GM19324 (cell line): ENCODE measurements at regions not wholly inside any gene's neighbourhood (a gene's known extent, or its start where the extent isn't known, plus 50 kb on each side); places are given as distances from the start of the nearest gene placed in this dataset.

Experiments
- ATAC-seq: cut with Tn5 transposase; IDR thresholded peaks from one replicate; pipeline ENCODE4 v1.9.1; 2021; ENCODE audit warnings: mild to moderate bottlenecking, moderate library complexity; ENCODE audit not compliant: unreplicated experiment, low FRiP score

- ATAC-seq = peak; percentile 86
Observed at GRCh38 chr9:107883496-107884124, 394.0 kb upstream of the KLF4 start.

- no peak for ATAC-seq
Observed at GRCh38 chr9:107881626-107882300, 392.2 kb upstream of the KLF4 start.

GRCh38 chr9:107878462-107878861 is 388.9 kb upstream of the KLF4 start:
- no peak for ATAC-seq

DNA sequence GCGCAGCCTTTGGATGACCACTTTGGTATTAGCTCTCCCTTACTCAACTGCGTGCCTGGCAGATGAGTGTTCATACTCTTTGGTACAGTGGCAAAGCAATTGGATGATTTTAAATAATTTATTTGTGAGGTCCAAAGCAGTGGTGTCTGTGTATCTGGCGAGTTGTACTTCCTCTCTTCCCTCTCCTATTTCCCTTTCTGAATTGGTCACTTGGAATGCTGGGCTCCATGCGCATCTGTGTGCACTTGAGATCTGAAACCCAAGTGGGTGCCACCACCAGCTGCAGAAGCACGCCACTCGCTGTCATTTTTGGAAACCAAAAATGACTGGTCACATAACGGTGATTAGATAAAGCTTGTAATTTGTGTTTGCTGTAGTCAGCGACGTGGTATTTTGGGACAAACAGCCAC is 386.0 kb upstream of the KLF4 start:
- ATAC-seq = no peak

DNA sequence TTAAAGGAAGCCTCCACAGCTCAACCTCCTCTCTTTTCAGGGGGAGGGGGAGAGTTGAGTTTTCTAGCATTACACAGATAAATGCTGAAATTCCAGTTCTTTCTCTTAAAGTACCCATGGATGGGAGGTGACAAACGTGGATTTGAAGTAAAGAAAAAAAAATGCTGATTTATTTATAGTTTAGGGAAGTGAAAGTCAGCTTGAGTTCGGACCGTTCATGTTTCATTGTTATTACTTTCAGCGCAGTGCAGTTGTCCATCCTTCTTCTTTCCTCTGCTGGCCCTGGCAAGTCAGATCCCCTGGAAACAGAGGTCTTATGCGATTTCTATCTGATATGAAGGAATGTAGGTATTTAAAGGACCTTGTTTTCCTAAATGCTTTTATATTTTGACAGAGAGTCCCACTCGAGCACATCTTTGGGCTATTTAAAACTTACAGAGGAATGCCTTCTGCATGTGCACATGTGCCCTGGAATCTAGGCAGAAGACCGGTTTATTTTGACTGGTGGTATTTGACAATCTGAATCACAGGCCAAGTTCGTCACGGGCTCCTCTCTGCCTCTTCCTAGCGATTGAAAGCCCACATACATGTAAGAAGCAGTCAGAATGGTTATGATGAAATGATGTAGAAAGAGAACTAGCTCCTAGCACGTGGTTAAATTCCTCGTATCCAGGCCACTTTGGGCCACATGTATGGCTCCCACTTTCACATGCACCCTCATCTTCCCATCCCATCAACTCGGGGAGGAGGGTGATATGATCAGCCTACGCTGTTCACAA is 385.2 kb upstream of the KLF4 start:
- ATAC-seq = peak; percentile 77

DNA sequence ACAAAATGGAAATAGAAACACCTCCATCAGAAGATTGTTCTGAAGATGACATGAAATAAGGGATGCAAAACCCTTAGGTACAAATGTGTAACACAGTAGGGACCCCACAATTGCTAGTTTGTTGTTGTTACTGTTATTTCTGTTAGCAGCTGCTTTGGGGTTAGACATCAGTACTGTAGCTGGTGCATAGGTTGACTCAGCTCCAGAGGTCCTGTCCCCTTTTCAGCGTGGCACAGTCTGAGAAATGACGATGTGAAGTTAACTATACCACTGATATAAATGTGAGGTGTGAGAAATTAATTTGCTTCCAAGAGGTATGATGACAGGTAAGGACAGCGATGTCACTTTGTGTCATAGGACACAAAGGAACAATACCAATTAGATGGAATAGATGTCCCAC is 384.6 kb upstream of the KLF4 start:
- peak; percentile 21 for ATAC-seq

- ATAC-seq = no peak
Observed at GRCh38 chr9:107872457-107873192, 383.1 kb upstream of the KLF4 start.

DNA sequence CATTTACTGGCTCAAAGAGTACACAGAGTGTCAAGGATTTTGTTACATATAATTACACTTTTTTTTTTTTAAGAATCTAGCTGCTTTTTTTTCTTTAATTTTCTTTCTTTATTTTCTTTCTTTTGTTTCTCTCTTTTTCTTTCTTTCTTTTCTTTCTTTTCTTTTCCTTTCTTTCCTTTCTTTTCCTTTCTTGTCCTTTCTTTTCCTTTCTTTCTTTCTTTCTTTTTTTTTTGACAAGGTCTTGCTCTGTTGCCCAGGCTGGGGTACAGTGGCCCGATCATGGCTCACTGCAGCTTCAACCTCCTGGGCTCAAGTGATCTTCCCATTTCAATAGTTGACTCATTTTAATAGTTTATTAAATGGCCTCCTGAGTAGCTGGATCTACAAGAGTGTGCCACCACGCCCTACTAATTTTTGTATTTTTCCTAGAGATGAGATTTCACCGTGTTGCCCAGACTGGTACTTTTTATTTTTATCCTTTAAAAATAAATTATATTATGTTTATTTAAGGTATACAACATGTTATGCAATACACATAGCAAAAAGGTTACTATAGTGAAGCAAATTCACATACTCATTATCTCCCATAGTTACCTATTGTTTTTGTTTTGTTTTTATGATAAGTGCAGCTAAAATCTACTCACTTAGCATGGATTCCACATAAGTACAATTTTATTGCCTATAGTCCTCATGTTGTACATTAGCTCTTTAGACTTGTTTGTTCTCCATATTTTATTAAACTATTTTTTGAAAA is 381.5 kb upstream of the KLF4 start:
- no peak for ATAC-seq

- ATAC-seq = no peak
Observed at GRCh38 chr9:107870221-107870620, 380.7 kb upstream of the KLF4 start.

DNA sequence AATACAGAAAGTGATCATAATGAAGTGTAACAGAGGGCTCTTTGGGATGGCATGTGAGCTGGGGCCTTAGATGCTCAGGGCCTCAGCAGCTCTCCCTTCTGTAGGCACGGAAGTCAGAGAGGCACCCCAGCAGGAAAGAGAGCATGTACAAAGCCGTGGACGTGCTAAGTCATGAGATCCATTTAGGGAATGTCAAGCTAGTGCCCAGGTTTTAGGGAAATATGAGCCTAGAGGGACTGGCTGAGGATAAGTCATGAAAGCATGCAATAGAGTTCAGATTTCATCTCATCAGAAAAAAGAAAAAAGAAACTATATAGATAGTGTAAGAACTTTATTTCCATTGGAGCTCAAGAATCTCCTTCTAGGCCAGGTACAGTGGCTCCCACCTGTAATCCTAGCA is 379.5 kb upstream of the KLF4 start:
- no peak for ATAC-seq

GRCh38 chr9:107868186-107868585 is 378.6 kb upstream of the KLF4 start:
- no peak for ATAC-seq

DNA sequence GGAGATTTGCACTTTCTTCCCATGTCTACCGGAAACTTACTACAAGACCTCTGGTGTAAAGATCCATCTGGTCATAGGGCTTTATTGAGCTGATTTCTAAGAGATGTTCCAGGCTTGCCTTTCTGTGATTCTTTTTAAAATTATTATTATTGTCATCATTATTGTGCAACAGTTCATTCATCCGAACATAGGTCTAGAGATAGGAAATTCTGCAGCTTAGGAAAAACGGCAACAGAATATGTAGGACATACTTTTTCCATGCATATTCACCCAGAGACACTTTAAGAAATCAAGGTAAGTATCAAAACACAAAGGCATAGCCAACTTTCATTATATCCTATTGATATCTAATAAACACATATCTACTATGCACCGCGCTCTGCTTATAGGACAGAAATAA is 378.2 kb upstream of the KLF4 start:
- ATAC-seq = no peak

DNA sequence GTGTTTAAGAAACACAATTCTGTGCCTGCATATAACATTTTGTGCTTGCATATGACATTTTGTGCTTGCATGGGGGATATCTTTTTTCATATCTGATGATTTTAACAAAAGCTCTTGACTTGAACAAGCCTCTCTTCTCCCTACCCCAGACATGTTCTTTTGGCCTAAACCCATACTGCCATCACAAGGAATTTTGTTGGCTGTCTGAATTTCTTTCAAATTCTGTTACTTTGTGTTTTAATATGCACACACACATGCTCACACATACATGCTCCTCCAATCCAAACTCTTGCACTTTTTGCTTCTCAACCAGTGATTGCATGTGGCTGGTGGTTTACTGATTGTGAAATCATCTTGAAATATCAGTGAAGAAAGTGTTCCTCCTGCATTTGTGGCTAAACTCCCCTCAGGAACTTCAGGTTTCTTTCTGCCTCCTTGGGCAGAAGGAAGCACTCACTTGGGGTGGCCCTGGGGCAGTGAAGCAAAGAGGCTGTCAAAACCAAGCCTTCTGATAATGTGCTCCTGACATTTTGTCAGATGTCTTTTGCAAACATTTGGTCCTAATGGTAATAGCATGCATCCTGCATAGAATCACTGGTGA is 377.2 kb upstream of the KLF4 start:
- no peak for ATAC-seq

GRCh38 chr9:107863396-107863795 is 373.8 kb upstream of the KLF4 start:
- ATAC-seq = no peak

DNA sequence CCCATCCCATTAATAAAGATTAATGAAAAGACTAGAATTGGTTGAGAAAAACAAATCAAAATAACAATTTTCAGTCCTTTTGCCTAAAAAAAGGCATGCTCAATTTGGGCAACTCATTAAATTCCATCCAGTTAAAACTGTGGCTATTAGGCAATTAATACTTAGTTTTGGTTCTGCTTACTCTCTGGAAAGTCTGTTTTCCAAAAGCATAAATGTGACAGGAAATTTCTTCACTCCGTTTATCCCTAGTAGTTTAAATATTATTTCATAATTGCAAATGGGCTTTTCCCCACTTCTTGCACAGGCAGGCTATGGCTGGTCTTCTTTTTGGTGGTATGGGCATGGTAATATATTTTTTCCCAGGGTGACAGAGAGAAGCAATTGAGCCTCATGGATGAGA is 373.3 kb upstream of the KLF4 start:
- ATAC-seq = no peak

DNA sequence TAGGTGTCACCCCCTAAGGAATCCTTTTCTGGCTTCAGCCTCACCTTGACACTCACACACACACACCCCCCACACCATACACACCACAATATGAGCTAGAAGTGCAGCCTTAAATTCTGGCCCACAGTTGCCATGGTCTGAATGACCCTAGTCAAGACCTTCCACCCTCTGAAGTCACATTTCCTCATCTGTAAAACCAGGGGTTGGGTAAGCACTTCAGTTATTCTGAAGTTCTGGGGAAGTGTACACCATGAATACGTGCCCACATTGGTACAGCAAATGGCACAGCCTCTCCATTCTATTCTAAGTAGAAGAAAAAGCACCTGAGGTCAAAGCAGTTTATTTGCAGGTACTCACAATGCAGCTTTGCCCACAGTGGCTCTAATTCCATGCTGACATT is 372.8 kb upstream of the KLF4 start:
- no peak for ATAC-seq

GRCh38 chr9:107861075-107861474 is 371.5 kb upstream of the KLF4 start:
- ATAC-seq = no peak

GRCh38 chr9:107858260-107858659 is 368.7 kb upstream of the KLF4 start:
- no peak for ATAC-seq

- ATAC-seq = no peak
Observed at GRCh38 chr9:107856633-107857032, 367.1 kb upstream of the KLF4 start.

- no peak for ATAC-seq
Observed at GRCh38 chr9:107855164-107855563, 365.6 kb upstream of the KLF4 start.
